NCI-H2107 treated with DMSO at 0.1 percent for 48 hours (cell line): ENCODE measurements at regions not wholly inside any gene's neighbourhood (a gene's known extent, or its start where the extent isn't known, plus 50 kb on each side); places are given as distances from the start of the nearest gene placed in this dataset.
"Not testable (repeated sequence)": the region's sequence is repeated elsewhere in the genome, so short reads cannot be mapped to it uniquely, and the experiment has no call there.

Experiments
- DNase-seq: peaks from one replicate; lab custom pipeline; 2025; ENCODE audit not compliant: unreplicated experiment; lab: John Stamatoyannopoulos, UW

GRCh38 chr2:89756616-89757015 is 1065.1 kb downstream of the RPIA start:
- not testable (repeated sequence) for DNase-seq

DNA sequence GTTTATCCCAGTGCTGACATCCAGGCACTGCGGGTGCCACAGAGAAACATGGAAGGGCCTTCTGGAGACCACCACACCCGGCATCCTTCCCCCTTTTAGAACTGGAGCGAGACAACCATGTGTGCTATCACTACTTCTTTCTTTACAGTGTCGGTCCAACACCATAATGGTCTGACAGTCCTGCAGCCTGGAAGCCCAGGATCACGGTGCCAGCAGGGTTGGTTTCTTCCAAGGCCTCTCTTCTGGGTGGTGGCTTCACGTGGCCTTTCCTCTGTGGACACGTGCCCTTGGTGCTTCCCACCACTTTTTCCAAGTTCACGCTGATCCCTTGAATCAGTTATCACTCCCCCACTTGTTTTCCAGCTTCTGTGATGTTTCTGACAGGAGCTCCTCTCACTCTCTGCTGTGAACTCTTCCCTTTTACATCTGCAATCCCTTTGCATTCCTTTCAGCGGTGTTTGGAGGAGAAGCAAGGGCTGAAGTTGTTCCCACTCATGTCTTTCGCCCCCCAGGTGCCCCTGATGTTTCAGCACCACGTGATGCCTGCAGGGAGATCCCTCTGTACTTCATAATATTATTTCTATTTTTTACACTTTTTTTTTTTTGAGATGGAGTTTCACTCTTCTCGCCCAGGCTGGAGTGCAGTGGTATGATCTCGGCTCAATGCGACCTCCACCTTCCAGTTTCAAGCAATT is 1067.0 kb downstream of the RPIA start:
- not testable (repeated sequence) for DNase-seq

DNA sequence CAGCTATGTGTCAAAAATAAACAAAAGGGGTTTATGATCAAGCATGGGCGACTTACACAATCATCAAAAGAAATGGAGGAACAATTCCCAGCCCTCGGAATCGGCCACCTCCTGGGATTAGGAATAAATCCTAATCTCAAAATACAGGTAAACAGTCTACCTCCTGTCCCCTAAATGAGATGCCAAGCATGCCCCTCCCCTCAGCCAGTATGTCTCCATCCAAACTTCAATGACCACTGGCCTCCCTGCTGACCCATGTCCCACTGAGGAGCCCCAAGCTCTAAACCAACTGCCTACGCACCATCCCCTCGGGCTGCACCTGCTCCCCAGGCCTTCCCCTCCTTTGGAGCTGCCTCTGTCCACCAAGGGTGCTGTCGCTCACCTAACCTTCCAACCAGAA is 1069.3 kb downstream of the RPIA start:
- not testable (repeated sequence) for DNase-seq

DNA sequence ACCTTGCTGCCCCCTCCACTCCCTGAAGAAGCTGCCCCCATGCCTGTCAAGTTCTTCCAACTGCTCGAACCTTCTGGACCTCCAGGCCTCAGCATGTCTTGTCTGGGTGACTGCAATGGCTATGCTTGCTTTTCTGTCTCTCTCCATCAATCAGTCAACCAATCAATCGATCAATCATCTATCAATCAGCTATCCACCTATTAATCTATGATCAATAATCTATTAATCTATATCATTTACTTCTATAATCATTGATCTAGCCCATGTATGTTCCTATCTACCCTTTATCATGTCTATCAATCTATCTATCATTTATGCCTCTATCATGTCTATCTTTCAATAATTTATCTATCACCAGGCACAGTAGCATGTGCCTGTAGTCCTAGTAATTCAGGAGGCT is 1069.7 kb downstream of the RPIA start:
- not testable (repeated sequence) for DNase-seq

- not testable (repeated sequence) for DNase-seq
These were observed 1070.4 kb downstream of the RPIA start for GRCh38 chr2:89761863-89762262.

DNA sequence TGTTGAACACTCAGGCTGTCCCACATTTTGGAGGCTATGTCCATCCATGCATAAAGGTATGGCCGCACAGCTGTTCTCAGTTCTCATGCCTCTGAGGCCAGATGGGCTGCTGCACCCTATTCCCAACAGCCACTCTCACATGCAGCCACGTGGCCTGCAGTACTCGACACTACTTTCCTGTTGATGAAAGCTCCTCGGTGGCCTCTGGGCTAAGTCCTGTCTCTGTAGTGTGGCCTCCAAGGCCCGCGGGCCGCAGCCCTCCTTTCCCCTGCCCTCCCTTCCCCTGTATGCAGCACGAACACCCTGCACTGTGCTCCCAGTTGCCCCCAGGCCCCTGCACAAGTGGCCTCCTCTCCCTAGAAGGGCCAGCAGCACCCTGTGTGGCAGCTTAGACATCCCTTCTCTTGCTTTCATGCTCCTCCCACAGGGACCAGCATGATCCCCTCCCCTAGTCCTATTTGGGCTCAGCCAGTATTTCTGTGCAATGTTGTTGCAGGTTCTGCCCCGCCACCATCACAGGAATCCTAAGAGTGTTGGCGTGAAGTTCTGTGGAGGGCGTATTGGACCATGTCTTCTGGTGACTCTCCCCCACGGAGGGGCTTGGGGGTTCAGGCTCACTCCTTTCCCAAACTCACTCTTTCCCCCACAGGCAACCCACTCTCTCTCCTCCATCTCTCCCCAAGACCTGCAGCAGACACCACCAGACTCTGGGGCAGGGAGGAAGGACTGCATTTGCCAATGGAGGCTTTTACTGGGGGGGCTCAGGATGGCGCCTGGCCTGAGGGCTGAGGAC is 1071.2 kb downstream of the RPIA start:
- not testable (repeated sequence) for DNase-seq

DNA sequence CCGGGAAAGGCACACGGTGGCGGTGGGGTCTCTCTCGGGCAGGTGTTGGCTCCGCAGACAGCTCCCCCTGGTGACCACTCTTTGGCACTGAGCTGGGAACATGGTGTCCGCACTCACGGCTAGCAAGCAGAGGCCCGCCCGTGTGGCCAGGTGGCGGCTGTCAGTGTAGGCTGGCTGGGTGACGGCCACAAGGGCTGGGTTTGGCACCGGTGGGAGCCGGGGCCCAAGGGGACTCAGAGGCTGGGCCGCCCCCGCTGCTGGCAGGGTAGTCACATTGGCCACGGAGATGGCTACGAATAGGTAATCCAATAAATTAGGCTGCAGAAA is 1071.7 kb downstream of the RPIA start:
- no peak for DNase-seq

GRCh38 chr2:89763581-89764485 is 1072.4 kb downstream of the RPIA start:
- DNase-seq: no peak

DNA sequence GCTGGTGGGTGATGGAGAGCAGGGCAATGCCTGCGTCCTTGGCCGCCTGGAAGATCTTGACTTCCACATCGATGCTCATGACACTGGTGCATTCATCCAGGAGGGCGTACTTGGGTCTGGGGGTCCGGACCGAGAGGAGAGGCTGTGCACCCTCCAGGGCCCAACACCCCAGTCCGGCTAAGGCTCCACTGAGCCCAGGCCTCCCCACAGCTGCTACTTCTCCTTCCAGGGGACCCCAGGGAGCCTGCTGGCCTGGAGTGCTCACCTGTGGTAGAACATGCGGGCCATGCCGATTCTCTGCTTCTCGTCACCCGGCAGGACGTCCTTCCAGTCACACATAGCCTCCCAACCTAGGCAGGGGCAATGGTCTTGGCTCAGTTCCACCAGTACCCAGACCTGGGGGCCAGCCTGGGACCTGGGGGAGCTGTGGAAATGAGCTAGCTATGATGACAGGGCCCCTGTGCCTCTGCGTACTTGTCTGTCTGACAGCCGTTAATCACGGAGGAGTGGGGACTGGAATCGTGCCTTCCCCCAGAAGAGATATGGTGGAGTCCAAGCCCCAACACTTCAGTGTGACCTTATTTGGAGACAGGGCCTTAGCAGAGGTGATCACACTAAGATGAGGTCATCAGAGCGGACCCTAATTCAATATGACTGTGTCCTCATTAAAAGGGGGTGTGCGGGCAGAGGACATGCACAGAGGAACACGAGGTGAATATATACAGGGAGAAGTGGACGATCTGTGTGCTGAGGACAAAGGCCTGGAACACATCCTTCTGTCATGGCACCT is 1073.3 kb downstream of the RPIA start:
- DNase-seq: not testable (repeated sequence)

GRCh38 chr2:89765361-89765718 is 1073.9 kb downstream of the RPIA start:
- not testable (repeated sequence) for DNase-seq

DNA sequence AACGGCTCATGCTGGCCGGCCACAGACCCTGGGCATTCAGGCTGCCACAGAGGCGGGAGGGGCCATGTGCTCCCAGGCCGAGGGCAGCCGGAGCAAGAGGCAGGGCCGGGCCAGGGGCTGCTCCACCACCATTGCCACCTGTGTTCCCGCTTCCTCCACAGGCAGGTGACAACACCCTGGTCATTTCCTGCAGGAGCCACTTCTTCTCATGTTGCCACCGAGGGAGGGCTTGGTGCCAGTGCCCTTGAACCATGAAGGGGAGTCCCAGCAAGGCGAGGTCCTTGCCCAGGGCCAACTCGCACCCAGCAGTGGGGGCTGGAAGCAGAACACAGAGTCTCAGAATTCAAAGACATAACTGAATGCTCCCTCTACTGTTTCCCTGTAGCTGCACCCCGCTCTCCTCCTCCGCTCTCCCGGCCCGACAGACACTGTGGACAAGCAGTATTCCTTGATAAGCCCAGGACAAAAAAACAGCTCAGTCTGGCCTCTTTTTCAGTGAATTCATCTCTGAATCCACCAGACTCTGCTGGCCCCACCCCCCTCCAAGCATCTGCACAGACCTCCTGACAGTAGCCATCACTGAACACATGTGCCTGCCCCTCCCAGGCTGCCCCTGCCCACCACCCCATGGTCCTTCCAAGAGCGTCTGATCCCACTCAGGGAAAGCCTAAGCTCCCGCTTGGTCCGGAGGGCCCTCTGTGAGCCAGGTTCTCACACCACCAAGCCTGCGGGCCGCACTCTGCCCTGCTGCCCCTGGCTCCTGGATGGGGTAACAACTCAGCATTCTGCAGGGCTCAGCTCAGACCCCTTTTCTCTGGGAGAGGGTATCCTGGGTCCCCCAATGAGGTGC is 1074.9 kb downstream of the RPIA start:
- not testable (repeated sequence) for DNase-seq

DNA sequence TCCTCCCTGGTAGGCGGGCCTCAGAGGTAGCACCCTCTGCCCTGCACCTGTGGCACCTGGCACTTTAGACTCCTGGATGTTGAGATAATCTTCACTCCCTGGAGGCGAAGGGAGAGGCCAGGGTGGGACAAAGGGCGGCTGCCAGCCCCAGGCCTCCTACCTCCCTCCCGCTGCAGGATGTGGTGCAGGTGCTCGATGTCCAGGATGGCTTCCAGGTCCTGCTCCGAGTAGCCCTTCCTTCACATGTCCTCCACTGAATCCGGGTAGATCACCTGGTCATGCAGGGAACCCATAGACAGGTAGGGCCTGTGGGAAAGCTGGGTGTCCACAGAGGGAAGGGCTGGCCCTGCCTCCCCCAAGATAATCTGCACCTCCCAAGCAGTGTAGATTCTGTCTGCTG is 1075.6 kb downstream of the RPIA start:
- DNase-seq: not testable (repeated sequence)

DNA sequence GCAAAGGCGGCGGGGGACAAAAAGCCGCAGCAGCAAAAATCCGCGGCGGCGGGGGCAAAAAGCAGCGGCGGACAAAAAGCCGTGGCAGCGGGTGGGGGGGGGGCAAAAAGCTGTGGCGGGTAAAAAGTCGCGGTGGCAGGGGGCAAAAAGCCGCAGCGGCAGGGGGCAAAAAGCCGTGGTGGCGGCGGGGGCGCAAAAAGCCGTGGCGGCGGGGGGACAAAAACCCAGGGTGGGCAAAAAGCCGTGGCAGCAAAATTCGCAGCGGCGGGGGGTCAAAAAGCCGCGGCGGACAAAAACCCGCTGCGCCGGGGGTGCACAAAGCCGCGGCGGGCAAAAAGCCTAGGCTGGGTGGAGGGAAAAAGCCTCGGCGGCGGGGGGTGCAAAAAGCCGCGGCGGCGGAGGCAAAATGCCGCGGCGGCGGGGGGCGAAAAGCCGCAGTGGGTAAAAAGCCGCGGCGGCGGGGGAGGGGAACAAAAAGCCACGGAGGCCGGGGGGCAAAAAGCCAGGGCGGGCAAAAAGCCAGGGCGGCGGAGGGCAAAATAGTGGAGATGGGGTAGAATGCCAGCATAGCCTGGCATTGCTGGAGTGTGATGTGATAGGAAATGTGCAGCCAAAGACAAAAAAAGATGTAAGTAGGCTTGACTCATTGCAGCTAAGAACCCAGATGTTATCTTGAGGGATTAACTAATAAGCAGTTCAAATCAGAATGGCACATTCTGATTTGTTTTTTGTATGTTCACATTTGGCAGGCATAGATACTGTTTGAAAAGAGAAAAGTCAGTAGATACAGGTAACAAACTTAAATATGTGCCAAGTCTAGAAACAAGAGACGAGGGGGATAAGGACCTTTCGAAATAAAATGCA is 1076.3 kb downstream of the RPIA start:
- no peak for DNase-seq

- no peak for DNase-seq
These were observed 1084.4 kb downstream of the RPIA start for GRCh38 chr2:89775885-89776284.

- DNase-seq: no peak
These were observed 1088.8 kb downstream of the RPIA start for GRCh38 chr2:89780318-89780717.

DNA sequence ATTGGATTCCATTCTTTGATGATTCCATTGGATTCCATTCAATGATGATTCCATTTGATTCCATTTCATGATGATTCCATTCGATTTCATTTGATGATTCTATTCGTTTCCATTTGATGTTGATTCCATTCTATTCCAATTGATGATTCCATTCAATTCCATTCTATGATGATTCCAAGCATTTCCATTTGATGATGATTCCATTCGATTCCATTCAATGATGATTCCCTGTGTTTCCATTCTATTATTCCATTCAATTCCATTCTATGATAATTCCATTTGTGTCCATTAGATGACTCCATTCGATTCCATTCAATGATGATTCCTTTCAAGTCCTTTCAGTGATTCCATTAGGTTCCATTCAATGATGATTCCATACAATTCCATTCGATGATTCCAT is 1090.5 kb downstream of the RPIA start:
- no peak for DNase-seq

GRCh38 chr2:89784960-89785359 is 1093.5 kb downstream of the RPIA start:
- DNase-seq: no peak

DNA sequence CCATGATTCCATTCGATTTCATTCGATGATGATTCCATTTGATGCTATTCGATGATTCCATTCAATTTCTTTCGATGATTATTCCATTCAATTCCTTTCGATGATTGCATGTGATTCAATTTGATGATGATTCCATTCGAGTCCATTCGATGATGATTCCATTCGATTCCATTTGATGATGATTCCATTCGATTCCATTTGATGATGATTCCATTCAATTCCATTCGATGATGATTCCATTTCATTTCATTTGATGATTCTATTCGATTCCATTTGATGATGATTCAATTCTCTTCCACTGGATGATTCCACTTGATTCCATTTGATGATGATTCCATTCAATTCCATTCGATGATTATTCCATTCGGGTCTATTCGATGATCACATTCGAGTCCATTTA is 1094.1 kb downstream of the RPIA start:
- not testable (repeated sequence) for DNase-seq

- DNase-seq: not testable (repeated sequence)
These were observed 1095.2 kb downstream of the RPIA start for GRCh38 chr2:89786642-89787041.
